ENCODE measurements at regions not wholly inside any gene's neighbourhood (a gene's known extent, or its start where the extent isn't known, plus 50 kb on each side); places are given as distances from the start of the nearest gene placed in this dataset.

DNA sequence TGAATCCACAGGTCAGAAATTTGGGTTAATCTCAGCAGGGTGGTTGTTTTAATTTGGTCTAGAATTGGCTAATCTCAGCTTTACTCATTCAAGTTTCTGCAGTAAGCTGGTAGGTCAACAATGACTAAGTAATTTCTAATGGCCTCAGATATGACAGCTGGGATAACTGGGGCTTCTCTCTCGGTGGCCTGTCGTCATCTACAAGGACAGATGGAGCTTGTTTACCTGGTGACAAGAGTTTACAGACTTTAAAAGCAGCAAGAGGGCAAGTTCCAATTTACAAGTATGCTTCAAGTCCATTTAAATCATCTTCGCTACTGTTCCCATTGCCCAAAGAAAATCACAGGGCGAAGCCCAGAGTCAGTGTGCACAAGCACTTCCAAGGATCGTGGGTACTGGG, 453.9 kb downstream of the PDHA2 start:
- no peak for TF ChIP-seq EZH2 (IDR thresholded peaks at IDR 0.05; ENCODE audit: borderline replicate concordance, low read depth, low read length, severe bottlenecking)
- TF ChIP-seq POLR2A (IDR thresholded peaks at IDR 0.05; ENCODE audit: low read depth, low read length): no peak
